OCI-LY3 (cell line): ENCODE measurements at regions not wholly inside any gene's neighbourhood (a gene's known extent, or its start where the extent isn't known, plus 50 kb on each side); places are given as distances from the start of the nearest gene placed in this dataset.

Source experiments
- EZH2phosphoT487 ChIP-seq: fragments of 200-600 bp; shearing (Covaris generic); IDR thresholded peaks from 2 replicates; pipeline ENCODE4 v1.6.1; 2018; ENCODE audit warnings: antibody characterized with exemption, mixed run types, low read depth
- TF ChIP-seq, protein P1 (sequence below): fragments of 200-600, 300-600 bp; sonication (generic); IDR thresholded peaks from 2 replicates; pipeline ENCODE4 v1.5.1; 2014; ENCODE audit warnings: antibody characterized with exemption, low read length, low read depth

DNA sequence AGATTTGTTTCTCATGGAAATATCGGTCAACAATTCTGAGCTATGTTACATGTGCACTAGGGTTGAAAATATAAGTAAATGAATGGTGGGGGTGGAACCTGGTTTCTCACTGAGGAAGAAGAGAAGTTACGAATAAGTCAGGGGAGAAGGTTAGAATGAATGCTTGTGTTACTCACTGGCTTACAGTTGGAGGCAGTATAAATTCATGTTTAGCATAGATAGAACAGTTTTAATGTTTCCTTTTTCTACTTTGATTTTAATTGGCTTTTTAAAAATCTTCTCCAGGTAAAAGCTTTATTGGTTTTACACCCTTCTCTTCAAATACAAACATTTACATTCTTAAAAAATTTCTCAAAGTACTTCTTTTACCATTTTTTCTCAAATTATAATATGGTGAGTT, 1113.7 kb downstream of the CDH11 start:
- TF ChIP-seq, protein P1, sequence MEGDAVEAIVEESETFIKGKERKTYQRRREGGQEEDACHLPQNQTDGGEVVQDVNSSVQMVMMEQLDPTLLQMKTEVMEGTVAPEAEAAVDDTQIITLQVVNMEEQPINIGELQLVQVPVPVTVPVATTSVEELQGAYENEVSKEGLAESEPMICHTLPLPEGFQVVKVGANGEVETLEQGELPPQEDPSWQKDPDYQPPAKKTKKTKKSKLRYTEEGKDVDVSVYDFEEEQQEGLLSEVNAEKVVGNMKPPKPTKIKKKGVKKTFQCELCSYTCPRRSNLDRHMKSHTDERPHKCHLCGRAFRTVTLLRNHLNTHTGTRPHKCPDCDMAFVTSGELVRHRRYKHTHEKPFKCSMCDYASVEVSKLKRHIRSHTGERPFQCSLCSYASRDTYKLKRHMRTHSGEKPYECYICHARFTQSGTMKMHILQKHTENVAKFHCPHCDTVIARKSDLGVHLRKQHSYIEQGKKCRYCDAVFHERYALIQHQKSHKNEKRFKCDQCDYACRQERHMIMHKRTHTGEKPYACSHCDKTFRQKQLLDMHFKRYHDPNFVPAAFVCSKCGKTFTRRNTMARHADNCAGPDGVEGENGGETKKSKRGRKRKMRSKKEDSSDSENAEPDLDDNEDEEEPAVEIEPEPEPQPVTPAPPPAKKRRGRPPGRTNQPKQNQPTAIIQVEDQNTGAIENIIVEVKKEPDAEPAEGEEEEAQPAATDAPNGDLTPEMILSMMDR: no peak
- no peak for TF ChIP-seq EZH2phosphoT487
